GM21737 (cell line): ENCODE measurements at regions not wholly inside any gene's neighbourhood (a gene's known extent, or its start where the extent isn't known, plus 50 kb on each side); places are given as distances from the start of the nearest gene placed in this dataset.

Experiments
- ATAC-seq: cut with Tn5 transposase; IDR thresholded peaks from one replicate; pipeline ENCODE4 v1.9.1; 2021; ENCODE audit warnings: mild to moderate bottlenecking, moderate library complexity; ENCODE audit not compliant: unreplicated experiment

DNA sequence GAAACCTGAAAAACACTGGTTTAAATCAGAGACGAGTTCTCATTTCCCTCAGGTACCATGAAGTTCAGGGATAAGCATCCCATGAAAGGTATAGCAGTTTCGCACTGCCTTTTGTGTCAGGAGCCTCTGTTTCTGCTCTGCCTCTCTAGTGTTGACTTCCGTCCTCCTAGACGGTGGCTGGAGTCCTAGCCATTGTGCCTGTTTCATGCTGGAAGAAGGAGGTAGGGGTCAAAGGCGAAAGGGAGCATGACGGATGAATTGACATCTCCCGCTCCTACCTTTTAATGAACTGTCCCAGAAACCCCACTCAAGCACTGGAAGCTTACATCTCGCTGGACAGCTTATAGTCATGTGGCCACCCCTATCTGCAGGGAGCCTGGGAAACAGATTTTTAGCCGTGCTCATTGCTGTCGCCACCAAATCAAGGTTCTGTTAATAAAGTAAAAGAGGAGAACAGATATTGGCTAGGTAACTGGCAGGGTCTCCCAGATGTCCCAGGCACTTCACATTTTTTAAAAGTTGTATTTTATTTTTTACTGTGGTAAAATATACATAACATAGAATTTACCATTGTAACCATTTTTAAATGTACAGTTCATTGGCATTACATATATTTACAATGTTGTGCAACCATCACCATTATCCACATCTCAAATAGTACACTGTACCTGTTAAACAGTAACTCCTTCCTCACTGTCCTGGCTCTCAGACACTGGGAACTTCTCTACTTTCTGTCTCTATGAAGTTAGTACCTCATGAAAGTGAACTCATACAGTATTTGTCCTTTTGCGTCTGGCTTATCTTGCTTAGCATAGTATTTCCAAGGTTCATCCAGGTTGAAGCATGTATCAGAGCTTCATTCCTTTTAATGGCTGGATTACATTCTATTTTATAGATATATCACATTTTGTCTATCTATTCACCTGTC is 55.0 kb upstream of the CTLA4 start:
- no peak for ATAC-seq

DNA sequence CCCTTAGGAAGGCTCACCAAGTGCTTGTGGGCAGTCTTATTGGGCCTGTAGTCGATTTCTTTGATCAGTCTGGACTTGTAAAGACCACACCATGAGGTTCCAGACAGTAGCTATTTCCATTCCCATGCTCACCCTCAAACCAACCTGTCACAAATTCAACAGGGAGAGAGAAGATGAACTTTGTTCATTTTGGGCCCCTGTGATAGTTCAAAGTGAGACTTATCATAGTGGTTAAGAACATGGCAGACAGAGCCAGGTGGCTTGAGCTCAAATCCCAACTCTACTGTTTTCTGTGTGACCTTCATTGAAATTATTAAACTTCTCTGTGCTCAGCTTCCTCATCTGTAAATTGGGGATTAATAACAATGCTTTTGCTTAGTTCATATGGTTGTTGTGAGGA is 53.9 kb upstream of the CTLA4 start:
- no peak for ATAC-seq

- ATAC-seq = no peak
These were observed 52.7 kb upstream of the CTLA4 start for GRCh38 chr2:203814661-203815540.

DNA sequence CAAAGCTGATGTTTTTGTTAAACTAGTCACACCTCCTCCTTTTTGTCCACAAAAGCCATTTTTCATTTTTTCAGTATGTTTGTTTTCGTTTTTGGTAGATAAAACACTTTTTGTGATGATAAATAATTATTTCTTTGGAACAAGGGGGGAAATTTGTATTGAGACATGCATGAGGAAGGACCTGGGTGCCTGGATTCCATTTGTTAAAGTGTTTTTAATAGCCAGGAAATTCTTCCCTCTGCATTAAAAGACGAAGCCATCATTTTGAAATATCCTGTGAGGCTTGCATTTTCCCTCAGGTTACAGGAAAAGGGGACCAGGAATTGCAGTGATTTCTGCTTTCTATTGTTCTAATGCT is 52.1 kb upstream of the CTLA4 start:
- no peak for ATAC-seq

DNA sequence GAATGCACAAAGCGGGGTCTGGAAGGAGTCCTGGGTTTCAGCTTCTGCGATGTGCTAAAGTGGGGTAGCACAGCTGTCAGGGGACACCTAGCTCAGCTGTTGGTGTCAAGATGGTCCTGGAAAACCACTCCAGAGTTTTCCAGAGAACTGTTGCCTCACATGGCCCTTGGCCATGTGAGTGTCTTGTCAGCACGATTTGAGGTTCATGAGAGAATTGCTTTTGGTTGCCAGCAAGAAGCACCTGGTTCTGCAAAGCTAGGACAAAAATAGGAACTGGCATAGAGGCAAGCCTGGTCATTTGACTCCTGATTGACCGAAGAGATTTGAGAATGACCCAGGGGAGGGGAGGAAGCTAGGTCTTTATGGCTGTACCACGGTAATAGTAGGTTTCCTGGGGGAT is 50.4 kb upstream of the CTLA4 start:
- no peak for ATAC-seq
